RPMI8226 (cell line): ENCODE measurements at regions not wholly inside any gene's neighbourhood (a gene's known extent, or its start where the extent isn't known, plus 50 kb on each side); places are given as distances from the start of the nearest gene placed in this dataset.
A peak's percentile ranks its signal among the peaks of the same experiment; 100 is the strongest.
"Not testable (repeated sequence)": the region's sequence is repeated elsewhere in the genome, so short reads cannot be mapped to it uniquely, and the experiment has no call there.

Source experiments
- DNase-seq: peaks from one replicate; pipeline ENCODE4 v3.0.0-alpha.2; 2015

DNA sequence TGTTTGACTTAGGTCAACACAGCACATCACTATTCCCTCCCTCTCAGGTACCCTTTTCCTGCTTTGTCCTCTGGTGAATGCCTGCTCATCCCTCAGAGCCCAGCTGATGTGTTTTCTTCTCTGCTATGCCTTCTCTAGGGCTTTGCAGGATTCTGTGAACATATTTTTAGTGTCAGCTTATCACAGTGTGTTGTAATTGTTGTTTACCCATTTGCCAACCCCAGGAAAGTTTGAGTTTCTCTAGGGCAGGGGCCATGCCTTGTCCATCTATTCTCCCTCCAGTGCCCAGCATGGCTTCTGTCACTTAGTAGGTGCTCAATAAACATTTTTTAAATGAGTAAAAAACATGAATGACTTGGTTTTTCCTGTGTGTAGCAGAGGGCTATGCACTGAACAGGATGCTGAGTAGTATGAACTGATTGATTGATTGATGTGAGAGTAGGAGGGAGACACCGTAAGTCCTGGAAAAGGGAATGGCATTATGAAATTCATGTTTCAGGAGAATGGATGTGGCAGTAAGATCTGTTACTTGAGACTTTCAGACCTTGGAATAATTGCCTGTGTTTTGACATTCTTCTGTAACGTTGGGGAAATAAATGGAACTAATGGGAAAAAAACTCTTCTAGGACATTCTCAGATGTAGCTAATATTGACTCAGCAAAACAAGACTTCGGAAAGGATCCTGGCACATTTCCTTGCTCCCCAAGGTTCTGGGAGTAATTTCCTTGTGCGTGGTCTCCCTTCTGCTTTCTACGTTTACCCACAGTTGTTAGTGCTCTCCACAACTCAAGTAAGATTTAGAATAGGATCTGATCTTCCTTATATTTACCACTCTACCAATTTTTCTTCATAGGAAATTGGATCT lies 267.3 kb upstream of the TBL1XR1 start:
- no peak for DNase-seq

DNA sequence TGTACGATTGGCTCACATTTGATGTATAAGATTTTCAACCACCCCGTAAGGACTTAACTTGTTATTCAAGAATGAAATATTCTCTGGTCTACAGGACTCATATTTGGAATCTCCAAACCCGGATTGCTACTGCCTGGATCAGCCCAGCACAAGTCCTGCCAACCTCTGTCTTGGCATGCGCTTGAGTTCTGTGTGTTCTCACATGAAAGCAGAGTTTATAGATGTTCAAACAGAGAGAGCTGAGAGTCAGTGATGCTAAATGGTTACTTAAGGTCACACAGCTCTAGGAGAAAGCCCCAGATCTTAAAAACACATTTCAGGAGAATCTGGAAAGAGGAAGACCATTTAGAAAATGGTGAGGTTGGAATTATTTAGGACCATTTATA lies 268.0 kb upstream of the TBL1XR1 start:
- no peak for DNase-seq

DNA sequence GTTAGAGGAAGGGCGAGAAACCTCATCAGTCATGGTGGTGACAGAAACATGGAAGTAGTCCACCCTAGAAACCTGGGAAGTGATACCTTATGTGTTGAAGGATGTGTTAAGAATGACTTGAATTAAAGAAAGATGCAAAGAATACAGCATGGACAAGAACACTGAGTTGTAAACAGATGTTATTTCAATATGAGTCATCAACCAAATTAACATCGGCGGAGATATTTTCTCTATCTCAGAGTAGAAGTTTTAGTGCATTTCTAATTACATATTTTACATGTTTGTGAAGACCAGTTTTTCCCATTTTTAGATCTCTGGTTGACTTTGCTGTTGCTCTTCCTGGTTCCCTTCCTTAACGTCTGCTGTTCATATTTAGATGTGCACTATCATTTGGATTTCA lies 268.8 kb upstream of the TBL1XR1 start:
- no peak for DNase-seq

DNA sequence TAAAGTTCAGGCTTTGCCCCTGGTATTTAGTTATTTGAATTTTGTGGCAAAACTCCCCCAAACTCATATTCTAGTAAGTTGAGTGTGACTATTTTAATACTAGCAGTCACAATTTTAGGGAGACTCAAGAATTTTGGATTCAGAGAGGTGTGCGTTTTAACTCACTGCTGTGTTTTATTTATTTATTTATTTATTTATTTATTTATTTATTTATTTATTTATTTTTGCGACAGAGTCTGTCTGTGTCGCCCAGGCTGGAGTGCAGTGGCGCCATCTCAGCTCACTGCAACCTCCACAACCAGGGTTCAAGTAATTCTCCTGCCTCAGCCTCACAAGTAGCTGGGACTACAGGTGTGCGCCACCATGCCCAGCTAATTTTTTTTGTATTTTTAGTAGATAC lies 269.3 kb upstream of the TBL1XR1 start:
- not testable (repeated sequence) for DNase-seq

DNA sequence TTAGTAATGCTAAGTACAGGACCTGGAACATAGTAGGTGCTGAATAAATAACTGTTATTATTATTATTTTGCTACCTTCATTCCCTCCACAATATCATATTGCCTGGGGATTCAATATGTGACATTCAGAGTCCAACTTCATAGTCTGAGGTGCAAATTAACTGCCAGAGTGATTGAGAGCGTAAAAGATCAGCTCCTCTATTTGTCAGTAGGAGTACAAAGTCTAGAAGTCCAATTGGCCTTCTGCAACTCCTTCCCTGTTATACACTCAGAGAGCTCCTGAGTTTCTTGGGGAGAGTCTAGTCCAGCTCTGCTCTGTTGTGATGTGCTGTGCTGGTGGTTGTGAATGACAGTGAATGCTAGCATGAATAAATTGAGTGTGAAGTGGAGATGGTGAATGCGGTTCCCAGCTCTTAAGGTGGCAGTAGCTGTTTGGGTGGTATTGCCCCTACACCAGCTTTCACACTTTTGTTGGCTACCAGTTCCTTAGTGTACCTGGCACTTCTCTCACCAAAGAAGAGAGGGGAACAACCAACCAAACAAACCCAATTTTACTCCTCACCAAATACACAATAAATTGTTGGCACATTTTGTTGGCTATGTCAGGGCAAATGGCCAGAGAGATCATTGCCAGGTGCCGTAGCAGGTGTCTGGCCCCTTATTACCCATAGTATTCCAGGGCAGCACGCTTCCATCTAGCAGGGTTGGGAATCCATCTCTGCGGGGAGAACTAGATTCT lies 270.1 kb upstream of the TBL1XR1 start:
- DNase-seq = no peak

DNA sequence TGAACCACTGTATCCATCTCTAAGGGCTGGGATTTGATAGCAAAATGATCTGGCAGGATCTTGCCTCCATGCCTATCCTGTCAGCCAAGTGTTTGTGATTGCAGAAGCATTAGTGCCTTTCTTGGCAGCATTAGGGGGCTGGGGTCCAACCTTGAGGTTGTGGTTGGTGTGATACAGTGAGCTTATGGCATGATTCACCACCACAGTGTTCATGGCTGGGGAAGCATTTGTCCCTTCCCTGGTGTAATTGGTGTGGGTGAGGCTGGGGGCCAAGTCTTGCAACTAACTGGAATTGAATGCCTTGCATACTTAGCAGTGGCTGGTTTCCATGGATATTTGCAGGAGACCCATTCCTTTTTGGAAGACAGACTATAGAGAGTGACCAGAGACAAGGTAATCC lies 271.0 kb upstream of the TBL1XR1 start:
- no peak for DNase-seq

DNA sequence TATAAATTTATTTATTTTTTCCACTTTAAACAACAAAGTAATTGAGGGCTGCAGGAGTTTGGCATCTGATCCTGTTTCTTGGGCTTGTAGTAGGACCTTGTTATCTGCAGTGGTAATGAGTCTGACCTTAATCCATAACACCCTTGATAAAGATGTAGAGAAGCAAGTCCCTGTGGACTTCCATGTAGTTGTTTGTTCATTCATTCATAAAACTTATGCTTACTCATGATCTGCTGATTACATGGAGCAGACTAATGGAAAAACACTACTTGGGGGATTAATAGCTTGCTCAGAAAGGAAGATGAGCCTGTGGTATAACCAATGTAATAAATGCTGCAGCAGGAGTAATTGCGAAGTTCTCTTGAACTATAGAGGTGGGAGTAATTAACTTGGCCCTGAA lies 271.5 kb upstream of the TBL1XR1 start:
- no peak for DNase-seq

DNA sequence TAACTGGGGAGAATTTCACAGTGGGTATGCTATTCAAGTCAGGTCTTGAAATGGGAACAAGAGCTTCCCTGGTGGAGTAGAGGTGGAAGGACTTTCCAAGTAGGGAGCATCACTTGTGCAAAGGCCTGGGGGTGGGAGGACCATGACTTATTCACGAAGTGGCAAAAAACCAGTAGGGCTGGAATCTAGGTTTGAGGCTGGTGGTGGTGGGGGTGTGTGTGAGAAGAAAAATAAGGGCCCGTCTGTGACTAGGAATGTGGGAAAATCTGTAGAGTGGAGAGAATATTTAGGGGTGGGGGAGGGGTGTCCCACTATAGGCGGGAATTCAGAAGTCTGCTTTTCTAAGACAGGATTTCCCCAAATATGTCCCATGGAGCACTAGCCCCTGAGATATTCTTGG lies 271.9 kb upstream of the TBL1XR1 start:
- no peak for DNase-seq

DNA sequence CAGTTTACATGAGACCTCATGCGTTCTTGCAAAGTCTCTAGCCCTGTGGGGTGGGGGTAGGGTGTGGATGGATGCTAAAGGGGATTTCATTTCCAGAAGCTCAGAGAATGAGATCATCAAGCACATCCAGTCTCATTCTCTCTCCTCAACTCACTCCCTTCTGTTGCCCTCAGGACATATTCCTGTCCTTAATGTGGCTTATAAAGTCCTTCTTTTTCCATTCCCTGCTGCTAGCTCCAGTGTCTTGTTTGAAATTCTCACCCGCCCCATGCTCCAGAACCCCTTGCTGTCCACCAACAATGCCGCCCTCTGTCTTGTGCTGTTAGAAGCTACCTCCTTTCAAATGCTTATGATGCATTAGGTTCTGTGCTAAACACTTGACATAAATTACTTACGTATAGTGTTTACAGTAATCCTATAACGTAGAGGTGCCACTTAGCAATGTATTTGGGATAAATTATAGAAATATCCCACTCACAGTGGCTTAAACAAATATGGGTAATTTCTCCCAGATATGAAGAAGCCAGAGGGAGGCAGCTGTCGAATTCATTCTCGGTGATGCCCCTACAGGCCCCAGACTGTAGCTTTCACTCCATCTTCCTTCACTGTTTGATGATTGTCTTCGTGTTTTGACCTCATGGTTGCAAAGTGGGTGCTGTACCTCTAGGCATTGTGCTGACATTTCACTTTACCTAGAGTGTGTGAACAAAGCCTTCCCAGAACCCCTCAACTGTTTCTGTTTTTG lies 273.1 kb upstream of the TBL1XR1 start:
- no peak for DNase-seq

DNA sequence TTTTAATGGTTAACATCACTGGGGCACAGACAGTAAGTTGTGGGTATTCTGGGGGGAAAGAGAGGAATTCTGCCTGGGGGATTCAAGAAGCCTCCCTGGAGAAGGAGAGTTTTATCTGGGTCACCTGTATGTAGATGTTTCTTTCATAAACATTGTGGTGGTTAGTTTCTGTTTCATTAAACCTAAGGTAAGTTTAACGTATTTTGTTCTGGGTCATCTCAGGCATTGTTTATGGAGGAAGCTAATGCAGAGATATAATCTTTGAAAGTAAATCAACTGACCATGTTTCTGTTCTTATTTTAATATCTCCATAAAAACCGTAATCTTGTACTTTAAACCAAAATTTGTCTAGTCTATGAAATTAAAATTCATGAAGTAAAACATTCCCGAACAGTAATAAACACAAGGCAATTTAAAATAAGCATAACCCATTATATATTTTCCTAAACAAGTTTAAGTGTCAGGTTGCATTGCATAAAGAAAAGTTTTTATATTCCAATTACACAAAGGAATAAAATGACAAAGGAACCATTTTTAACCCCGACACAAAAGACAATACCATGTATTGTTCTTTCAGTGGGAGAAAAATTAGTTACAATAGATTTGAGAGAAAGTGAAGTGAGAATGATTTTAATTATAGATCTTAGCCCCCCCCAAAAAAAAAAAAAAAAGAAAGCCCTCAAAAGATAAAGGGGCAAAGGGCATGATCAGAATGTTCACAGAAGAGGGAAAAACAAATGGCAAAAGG lies 274.6 kb upstream of the TBL1XR1 start:
- no peak for DNase-seq

DNA sequence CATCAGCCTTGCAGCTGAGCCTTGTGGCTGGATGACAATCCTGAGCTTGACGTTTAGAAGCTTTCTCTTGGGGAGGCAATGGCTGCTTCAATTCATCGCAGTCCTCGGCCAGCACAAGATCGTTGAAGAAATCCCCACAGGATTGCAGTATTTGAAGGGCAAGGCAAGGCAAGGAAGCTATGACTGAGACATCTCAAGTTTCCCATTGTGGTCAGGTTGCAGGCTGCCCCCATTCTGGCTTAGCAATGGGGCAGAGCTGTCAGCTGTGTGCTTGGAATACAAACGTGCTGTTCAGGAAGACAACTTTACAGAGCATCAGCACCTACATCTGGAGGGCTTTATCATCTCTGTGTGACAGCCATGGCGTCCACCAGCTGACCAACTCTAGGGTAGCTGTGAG lies 275.9 kb upstream of the TBL1XR1 start:
- no peak for DNase-seq

DNA sequence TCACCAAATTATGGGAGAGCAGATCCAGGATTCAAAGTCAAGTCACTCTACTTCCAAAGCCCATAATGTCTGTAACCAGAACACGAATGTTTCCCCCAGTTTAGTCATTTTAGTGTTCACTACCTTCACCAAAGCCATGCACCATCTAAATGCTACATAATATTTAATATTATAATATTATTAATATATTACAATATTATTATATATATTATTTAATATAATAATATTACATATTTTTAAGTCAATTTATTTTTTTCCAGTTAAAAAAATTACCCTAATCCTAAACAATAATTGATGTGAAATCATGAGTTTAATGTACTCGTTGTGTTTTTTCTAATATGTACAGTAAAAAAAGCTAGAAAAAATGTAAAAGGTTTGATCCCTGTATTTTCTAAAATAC lies 276.6 kb upstream of the TBL1XR1 start:
- no peak for DNase-seq

DNA sequence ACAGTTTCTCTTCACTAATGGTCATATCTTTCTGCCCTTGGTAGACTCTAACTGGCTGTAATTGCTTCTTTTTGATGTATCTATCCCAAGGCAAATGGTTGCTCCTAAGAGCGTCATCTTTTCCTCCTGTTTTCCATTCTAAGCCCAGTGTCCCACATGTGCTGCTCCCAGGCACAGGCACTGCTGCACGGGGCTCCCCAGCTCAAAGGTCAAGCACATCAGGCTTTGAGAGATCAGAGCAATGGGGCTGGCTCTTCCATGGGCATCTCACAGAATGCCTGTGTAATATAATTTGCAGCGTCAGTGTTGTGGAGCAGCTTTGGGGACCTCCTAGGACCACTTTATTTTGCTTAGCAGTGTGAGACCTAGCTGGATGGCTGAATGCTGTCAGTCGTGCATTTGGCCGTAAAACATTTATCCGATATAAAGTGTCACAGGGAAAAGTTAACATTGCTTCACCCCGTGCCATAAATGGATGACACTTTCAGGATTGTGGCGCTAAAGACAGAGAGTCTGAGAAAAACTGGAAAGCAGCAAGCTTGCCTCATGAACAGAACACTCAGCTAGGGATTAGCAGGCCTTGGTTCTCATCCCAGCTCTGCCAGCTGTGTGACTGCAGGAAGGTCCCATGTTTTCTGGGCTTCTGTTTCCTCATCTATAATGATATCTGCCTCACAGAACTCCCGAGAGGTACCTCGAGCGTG lies 277.5 kb upstream of the TBL1XR1 start:
- DNase-seq = no peak

DNA sequence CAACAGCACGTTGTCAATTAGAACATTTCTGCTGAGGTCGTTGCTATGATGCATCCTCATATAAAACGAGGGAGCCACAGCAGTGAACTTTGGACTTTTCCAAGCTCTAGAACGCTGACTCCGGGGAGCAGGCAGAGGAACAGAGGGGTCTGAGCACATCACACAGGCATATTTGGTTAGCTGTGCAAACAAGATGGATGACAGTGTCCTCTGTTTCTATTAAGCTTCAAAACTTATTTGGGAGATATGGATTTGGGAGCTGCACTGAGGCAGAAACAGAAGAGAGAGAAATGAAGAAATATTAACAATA lies 278.0 kb upstream of the TBL1XR1 start:
- DNase-seq = no peak

DNA sequence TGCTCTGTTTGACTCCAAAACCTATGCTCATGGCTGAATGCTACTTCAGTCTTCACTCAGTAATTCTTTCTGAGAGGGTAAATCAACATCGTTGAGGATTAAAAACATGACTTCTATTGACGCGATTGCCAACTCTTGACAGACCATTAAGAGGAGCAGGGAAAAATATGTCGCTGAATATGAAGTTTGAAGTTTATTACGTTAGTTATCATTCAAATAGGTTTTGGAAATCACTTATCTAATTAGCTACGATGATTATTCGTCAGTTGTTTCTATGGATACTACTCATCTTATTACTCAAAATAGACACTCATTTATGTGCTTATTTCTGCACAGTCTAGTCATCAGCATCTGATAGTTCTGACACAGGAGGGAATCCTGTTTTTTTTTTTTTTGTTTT lies 279.2 kb upstream of the TBL1XR1 start:
- no peak for DNase-seq

DNA sequence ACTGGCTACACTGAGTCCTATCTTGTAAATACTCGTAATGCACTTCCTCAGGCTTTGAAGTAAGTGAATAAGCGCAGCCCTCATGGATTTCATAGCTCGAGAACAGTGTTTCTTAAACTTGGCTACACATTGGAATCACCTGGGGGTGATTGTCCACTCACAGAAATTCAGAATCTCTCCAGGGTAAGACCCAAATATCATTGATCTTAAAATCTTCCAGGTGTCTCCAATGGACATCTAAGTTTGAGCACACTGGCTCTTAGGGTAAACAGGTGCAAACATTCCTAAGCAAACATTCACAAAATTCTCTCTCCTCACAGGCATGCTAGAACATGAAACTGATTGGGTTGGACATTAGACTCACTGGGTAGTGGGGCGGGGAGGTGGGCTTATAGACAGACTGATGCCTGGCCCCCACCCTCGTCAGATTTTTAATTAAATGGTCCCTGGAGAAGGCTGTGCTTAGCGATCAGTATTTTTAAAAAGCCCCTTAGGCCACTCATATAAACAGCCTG lies 279.7 kb upstream of the TBL1XR1 start:
- DNase-seq = no peak

DNA sequence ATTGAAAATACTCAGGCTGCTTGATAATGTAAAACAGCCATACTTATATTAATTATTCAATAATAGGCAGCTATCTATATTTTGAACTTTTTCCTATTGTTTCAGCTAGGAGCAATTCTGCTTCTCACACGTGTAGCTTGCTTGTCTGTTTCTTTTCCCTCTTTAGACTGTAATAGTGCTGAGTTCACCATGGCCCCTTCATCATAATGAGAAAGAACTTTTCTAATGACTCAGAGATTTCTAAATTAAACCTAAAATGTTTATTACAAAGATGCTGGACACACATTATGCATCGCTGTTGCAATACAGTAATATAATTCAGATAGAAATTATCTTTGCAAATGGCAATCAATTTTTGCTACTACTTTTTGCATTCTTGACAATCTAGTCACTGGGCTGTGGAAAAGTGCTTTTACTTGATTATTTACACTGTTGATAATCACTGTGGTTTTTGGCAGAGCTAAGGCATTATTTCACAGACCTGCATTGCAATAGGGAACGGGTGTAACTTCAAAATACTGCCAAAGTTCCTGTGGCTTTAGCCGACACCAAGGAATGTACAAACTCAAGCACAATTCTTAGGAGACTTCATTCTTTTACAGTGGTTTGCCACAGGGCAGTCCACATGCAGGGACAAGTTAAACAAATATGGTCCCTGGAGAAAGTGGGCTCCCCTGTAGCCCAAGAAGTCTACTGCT lies 281.0 kb upstream of the TBL1XR1 start:
- DNase-seq = peak; percentile 93

DNA sequence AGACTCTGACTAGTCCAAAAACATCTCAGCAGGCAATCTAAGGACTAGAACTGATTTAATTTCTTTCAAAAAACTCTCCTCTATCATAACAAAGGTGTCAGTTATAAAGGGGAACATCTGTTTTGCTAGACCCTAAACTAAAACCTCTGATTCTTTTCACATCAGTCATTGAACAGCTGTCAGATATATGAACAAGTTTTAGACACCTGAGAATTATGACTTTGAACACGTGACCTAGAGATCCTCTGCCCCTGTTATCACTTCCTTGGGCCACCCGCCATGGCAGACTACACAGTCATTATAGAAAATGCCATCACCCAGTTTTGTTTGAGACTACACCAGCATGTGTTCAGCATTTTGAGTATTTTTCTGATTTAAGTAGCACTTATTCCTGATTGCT lies 282.3 kb upstream of the TBL1XR1 start:
- DNase-seq = no peak

DNA sequence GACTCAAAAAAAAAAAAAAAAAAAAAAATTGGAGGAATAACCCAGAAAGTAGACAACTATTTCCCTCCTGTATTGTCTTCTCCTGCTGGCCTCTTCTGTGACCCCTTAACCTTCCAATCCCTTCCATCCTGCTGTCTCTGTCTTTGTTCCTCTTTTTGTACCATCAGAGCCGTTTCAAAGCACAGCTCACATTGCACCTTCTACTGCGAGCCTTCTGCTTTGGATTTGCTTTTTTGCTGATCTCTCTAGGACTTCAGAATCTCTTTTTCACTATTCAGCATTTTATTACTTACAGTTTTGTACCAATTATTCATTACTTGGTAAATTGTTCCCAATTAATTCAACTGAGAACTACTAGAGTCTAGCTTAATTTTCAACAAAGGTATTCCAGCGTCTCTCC lies 284.0 kb upstream of the TBL1XR1 start:
- peak; percentile 87 for DNase-seq

DNA sequence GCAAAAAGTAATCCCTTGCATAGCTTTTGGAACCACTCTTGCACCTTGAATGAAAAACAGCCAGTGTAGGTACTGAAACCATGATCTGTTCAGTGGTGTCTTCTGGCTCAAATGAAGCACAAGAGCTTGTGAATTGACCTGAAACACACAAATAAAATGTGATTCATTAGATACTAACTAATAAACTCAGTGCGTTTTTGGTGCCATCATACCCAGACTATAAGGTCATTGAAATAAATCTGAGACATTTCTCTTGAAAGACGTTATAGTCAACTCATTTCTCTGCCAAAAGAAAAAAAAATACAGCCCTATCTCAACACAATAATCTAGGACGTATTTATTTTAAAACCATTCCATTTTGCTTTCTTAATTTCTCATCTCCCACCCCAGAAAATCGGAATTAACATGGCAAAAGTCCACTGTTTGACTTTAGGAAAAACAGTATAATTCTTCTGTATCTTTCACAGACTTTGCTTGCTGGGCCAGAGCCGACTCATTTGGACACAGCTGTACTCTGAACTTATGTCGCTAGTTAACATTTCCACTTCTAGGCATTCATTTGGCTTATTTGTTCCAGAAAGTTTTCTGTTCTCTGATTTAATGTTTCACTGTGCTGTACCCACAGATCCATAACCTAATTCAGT lies 284.9 kb upstream of the TBL1XR1 start:
- DNase-seq = no peak
